Liver (tissue), 3 donors: ENCODE measurements at regions not wholly inside any gene's neighbourhood (a gene's known extent, or its start where the extent isn't known, plus 50 kb on each side); places are given as distances from the start of the nearest gene placed in this dataset.
"Not testable (repeated sequence)": the region's sequence is repeated elsewhere in the genome, so short reads cannot be mapped to it uniquely, and the experiment has no call there.

Source experiments
- GABPA ChIP-seq, 2 donors: IDR thresholded peaks in 1 of 2; conservative IDR thresholded peaks in 1 of 2; 2 replicates each; pipeline ENCODE4 v1.6.1; 2016; ENCODE audit warnings: antibody characterized with exemption in 2 of 2, mild to moderate bottlenecking in 1 of 2, moderate library complexity in 1 of 2
- JUND ChIP-seq, 2 donors: IDR thresholded peaks; 2 replicates each; pipeline ENCODE4 v1.6.1; 2016; ENCODE audit warnings: antibody characterized with exemption in 2 of 2
- RAD21 ChIP-seq, 2 donors: IDR thresholded peaks; 2 replicates each; pipeline ENCODE4 v1.6.1; 2016; ENCODE audit warnings: antibody characterized with exemption in 2 of 2, mild to moderate bottlenecking in 2 of 2
- RXRA ChIP-seq, 2 donors: IDR thresholded peaks; 2 replicates each; pipeline ENCODE4 v1.6.1; 2017 to 2018; ENCODE audit warnings: antibody characterized with exemption in 2 of 2, mild to moderate bottlenecking in 1 of 2
- SP1 ChIP-seq: IDR thresholded peaks from 2 replicates; pipeline ENCODE4 v1.6.1; 2018; ENCODE audit warnings: antibody characterized with exemption, mild to moderate bottlenecking
- TF ChIP-seq, protein P1 (sequence below): IDR thresholded peaks from 2 replicates; pipeline ENCODE4 v1.6.1; 2016; ENCODE audit warnings: antibody characterized with exemption, mild to moderate bottlenecking
- TF ChIP-seq, protein P2 (sequence below): fragments of 150-350 bp; IDR thresholded peaks from 2 replicates; pipeline ENCODE4 v1.5.1; 2017; ENCODE audit warnings: improper control_type of control experiment, low read depth, low read length; ENCODE audit not compliant: missing input control
- TF ChIP-seq, protein P3 (sequence below): IDR thresholded peaks from 2 replicates; pipeline ENCODE4 v1.6.1; 2016; ENCODE audit warnings: antibody characterized with exemption
- TF ChIP-seq, protein P4 (sequence below): IDR thresholded peaks from 2 replicates; pipeline ENCODE4 v1.6.1; 2016; ENCODE audit warnings: antibody characterized with exemption
- TF ChIP-seq, protein P5 (sequence below): IDR thresholded peaks from 2 replicates; pipeline ENCODE4 v1.6.1; 2016; ENCODE audit warnings: antibody characterized with exemption
- donor health status: healthy.
- donor health status: healthy.

DNA sequence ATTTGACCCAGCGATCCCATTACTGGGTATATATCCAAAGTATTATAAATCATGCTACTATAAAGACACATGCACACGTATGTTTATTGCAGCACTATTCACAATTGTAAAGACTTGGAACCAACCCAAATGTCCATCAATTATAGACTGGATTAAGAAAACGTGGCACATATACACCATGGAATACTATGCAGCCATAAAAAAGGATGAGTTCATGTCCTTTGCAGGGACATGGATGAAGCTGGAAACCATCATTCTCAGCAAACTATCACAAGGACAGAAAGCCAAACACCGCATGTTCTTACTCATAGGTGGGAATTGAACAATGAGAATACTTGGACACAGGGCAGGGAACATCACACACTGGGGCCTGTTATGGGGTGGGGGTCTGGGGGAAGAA lies 317.8 kb downstream of the TSHZ3 start:
- TF ChIP-seq, protein P1, sequence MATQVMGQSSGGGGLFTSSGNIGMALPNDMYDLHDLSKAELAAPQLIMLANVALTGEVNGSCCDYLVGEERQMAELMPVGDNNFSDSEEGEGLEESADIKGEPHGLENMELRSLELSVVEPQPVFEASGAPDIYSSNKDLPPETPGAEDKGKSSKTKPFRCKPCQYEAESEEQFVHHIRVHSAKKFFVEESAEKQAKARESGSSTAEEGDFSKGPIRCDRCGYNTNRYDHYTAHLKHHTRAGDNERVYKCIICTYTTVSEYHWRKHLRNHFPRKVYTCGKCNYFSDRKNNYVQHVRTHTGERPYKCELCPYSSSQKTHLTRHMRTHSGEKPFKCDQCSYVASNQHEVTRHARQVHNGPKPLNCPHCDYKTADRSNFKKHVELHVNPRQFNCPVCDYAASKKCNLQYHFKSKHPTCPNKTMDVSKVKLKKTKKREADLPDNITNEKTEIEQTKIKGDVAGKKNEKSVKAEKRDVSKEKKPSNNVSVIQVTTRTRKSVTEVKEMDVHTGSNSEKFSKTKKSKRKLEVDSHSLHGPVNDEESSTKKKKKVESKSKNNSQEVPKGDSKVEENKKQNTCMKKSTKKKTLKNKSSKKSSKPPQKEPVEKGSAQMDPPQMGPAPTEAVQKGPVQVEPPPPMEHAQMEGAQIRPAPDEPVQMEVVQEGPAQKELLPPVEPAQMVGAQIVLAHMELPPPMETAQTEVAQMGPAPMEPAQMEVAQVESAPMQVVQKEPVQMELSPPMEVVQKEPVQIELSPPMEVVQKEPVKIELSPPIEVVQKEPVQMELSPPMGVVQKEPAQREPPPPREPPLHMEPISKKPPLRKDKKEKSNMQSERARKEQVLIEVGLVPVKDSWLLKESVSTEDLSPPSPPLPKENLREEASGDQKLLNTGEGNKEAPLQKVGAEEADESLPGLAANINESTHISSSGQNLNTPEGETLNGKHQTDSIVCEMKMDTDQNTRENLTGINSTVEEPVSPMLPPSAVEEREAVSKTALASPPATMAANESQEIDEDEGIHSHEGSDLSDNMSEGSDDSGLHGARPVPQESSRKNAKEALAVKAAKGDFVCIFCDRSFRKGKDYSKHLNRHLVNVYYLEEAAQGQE = not testable (repeated sequence)
- TF ChIP-seq, protein P2, sequence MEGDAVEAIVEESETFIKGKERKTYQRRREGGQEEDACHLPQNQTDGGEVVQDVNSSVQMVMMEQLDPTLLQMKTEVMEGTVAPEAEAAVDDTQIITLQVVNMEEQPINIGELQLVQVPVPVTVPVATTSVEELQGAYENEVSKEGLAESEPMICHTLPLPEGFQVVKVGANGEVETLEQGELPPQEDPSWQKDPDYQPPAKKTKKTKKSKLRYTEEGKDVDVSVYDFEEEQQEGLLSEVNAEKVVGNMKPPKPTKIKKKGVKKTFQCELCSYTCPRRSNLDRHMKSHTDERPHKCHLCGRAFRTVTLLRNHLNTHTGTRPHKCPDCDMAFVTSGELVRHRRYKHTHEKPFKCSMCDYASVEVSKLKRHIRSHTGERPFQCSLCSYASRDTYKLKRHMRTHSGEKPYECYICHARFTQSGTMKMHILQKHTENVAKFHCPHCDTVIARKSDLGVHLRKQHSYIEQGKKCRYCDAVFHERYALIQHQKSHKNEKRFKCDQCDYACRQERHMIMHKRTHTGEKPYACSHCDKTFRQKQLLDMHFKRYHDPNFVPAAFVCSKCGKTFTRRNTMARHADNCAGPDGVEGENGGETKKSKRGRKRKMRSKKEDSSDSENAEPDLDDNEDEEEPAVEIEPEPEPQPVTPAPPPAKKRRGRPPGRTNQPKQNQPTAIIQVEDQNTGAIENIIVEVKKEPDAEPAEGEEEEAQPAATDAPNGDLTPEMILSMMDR = not testable (repeated sequence)
- TF ChIP-seq, protein P3, sequence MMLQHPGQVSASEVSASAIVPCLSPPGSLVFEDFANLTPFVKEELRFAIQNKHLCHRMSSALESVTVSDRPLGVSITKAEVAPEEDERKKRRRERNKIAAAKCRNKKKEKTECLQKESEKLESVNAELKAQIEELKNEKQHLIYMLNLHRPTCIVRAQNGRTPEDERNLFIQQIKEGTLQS = not testable (repeated sequence)
- not testable (repeated sequence) for TF ChIP-seq RAD21 (IDR thresholded peaks at IDR 0.05); JUND (IDR thresholded peaks at IDR 0.05); GABPA (IDR thresholded peaks at IDR 0.05 in 1 of 2, conservative IDR thresholded peaks at IDR 0.05 in 1 of 2); RXRA (IDR thresholded peaks at IDR 0.05); SP1
- TF ChIP-seq, protein P4, sequence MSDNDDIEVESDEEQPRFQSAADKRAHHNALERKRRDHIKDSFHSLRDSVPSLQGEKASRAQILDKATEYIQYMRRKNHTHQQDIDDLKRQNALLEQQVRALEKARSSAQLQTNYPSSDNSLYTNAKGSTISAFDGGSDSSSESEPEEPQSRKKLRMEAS = not testable (repeated sequence)
- TF ChIP-seq, protein P5, sequence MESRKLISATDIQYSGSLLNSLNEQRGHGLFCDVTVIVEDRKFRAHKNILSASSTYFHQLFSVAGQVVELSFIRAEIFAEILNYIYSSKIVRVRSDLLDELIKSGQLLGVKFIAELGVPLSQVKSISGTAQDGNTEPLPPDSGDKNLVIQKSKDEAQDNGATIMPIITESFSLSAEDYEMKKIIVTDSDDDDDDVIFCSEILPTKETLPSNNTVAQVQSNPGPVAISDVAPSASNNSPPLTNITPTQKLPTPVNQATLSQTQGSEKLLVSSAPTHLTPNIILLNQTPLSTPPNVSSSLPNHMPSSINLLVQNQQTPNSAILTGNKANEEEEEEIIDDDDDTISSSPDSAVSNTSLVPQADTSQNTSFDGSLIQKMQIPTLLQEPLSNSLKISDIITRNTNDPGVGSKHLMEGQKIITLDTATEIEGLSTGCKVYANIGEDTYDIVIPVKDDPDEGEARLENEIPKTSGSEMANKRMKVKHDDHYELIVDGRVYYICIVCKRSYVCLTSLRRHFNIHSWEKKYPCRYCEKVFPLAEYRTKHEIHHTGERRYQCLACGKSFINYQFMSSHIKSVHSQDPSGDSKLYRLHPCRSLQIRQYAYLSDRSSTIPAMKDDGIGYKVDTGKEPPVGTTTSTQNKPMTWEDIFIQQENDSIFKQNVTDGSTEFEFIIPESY = not testable (repeated sequence)
